Gastrocnemius medialis (tissue), 4 donors: ENCODE measurements at regions not wholly inside any gene's neighbourhood (a gene's known extent, or its start where the extent isn't known, plus 50 kb on each side); places are given as distances from the start of the nearest gene placed in this dataset.

Experiments
- CTCF ChIP-seq, 5 experiments: fragments of 450-650 bp in 3 of 5; fragments of 200-600 bp in 2 of 5; sonication (generic) in 2 of 5; IDR thresholded peaks in 4 of 5; conservative IDR thresholded peaks in 1 of 5; 1 replicate in 4 of 5; 2 replicates in 1 of 5; pipeline ENCODE4 v1.5.1; 2016 to 2019; ENCODE audit warnings: antibody characterized with exemption in 5 of 5, mild to moderate bottlenecking in 3 of 5, moderate library complexity in 3 of 5
- POLR2A ChIP-seq, 2 donors: fragments of 450-650 bp; IDR thresholded peaks; one replicate each; pipeline ENCODE4 v1.6.1; 2017; ENCODE audit warnings: antibody characterized with exemption in 2 of 2, mild to moderate bottlenecking in 2 of 2, moderate library complexity in 2 of 2

- TF ChIP-seq CTCF (IDR thresholded peaks at IDR 0.05 in 4 of 5, conservative IDR thresholded peaks at IDR 0.05 in 1 of 5), result no peak
- TF ChIP-seq POLR2A (IDR thresholded peaks at IDR 0.05), result no peak
These were observed 183.2 kb downstream of the SEM1 start for GRCh38 chr7:96526496-96526895.
